Colonic mucosa (tissue), 4 donors: ENCODE measurements at regions not wholly inside any gene's neighbourhood (a gene's known extent, or its start where the extent isn't known, plus 50 kb on each side); places are given as distances from the start of the nearest gene placed in this dataset.

ENCODE experiments used
- DNase-seq: peaks from one replicate; pipeline ENCODE4 v3.0.0-alpha.2; 2020
- H3K27ac ChIP-seq: fragments of 200-600 bp; one replicate; pipeline ENCODE4 v1.8.0; 2021
- H3K27me3 ChIP-seq: fragments of 200-600 bp; one replicate; pipeline ENCODE4 v1.8.0; 2021
- H3K36me3 ChIP-seq: fragments of 200-600 bp; one replicate; pipeline ENCODE4 v1.8.0; 2021
- H3K4me1 ChIP-seq: fragments of 200-600 bp; one replicate; pipeline ENCODE4 v1.8.0; 2021; ENCODE audit warnings: mild to moderate bottlenecking
- H3K4me3 ChIP-seq: fragments of 200-600 bp; one replicate; pipeline ENCODE4 v1.8.0; 2021
- H3K9ac ChIP-seq, 2 donors: one replicate each; pipeline ENCODE4 v1.7.0; 2013; ENCODE audit warnings: control low read depth in 2 of 2, low read depth in 2 of 2, low read length in 2 of 2
- H3K9me3 ChIP-seq: fragments of 200-600 bp; one replicate; pipeline ENCODE4 v1.8.0; 2021
- CTCF ChIP-seq: fragments of 200-600 bp; IDR thresholded peaks from one replicate; pipeline ENCODE4 v1.8.0; 2022; ENCODE audit warnings: antibody characterized with exemption, mild to moderate bottlenecking
- intact Hi-C: fragments of 100-400 bp; cut with DNase I; formaldehyde crosslinking; loops from one replicate; pipeline ENCODE4 v1.14.1; 2022
- donor health status: healthy.
- donor health status: DM: no; HTN: no; CAD: no.
- donor health status: DM: no; HTN: no; CAD: no.

- no peak for DNase-seq
- H3K9me3 ChIP-seq: no peaks in the 10 kb centered on the region
- H3K27me3 ChIP-seq: no peaks in the 10 kb centered on the region
- H3K27ac ChIP-seq: no peak overlapping the region
- no peak for TF ChIP-seq CTCF
- H3K4me3 ChIP-seq: no peak overlapping the region
- intact Hi-C loops: no loop called here
- H3K9ac ChIP-seq: no peak overlapping the region
- no peaks in the 10 kb centered on the region for H3K36me3 ChIP-seq
- no peaks in the 10 kb centered on the region for H3K4me1 ChIP-seq
These were observed 375.7 kb downstream of the GJA1 start for GRCh38 chr6:121811106-121811505.

GRCh38 chr6:121816361-121816760 lies 380.9 kb downstream of the GJA1 start:
- no peaks in the 10 kb centered on the region for H3K36me3 ChIP-seq
- no peaks in the 10 kb centered on the region for H3K9me3 ChIP-seq
- no peak overlapping the region for H3K27ac ChIP-seq
- DNase-seq: no peak
- H3K4me3 ChIP-seq: no peak overlapping the region
- TF ChIP-seq CTCF: no peak
- no peaks in the 10 kb centered on the region for H3K27me3 ChIP-seq
- intact Hi-C loops: no loop called here
- H3K9ac ChIP-seq: no peak overlapping the region
- H3K4me1 ChIP-seq: no peaks in the 10 kb centered on the region

GRCh38 chr6:121816906-121817540 lies 381.6 kb downstream of the GJA1 start:
- no peak overlapping the region for H3K4me3 ChIP-seq
- H3K9ac ChIP-seq: no peak overlapping the region
- no peaks in the 10 kb centered on the region for H3K9me3 ChIP-seq
- H3K27ac ChIP-seq: no peak overlapping the region
- H3K4me1 ChIP-seq: no peaks in the 10 kb centered on the region
- intact Hi-C loops: no loop called here
- no peak for DNase-seq
- TF ChIP-seq CTCF: no peak
- H3K27me3 ChIP-seq: no peaks in the 10 kb centered on the region
- H3K36me3 ChIP-seq: no peaks in the 10 kb centered on the region

- H3K27ac ChIP-seq: no peak overlapping the region
- H3K27me3 ChIP-seq: no peaks in the 10 kb centered on the region
- no peak overlapping the region for H3K4me3 ChIP-seq
- no peaks in the 10 kb centered on the region for H3K36me3 ChIP-seq
- no peaks in the 10 kb centered on the region for H3K4me1 ChIP-seq
- H3K9ac ChIP-seq: no peak overlapping the region
- TF ChIP-seq CTCF: no peak
- H3K9me3 ChIP-seq: no peaks in the 10 kb centered on the region
- intact Hi-C loops: no loop called here
- DNase-seq: no peak
These were observed 388.0 kb downstream of the GJA1 start for GRCh38 chr6:121823437-121823851.

- Histone ChIP-seq H3K36me3 (no peaks in the 10 kb centered on the region), H3K27me3 (no peaks in the 10 kb centered on the region), H3K27ac (no peak overlapping the region), H3K9ac (no peak overlapping the region), H3K4me3 (no peak overlapping the region), H3K9me3 (no peaks in the 10 kb centered on the region), H3K4me1 (no peaks in the 10 kb centered on the region)
- no peak for TF ChIP-seq CTCF
- intact Hi-C loops: no loop called here
- DNase-seq: no peak
These were observed 390.8 kb downstream of the GJA1 start for GRCh38 chr6:121826156-121826810.
